AG09319 (cell line): ENCODE measurements at regions not wholly inside any gene's neighbourhood (a gene's known extent, or its start where the extent isn't known, plus 50 kb on each side); places are given as distances from the start of the nearest gene placed in this dataset.

ENCODE experiments used
- DNase-seq: peaks from one replicate; pipeline ENCODE4 v3.0.0-alpha.2; 2010; ENCODE audit warnings: low read depth; ENCODE audit errors: extremely low read depth
- TF ChIP-seq, protein P1 (sequence below): IDR thresholded peaks from 2 replicates; pipeline ENCODE4 v1.5.1; 2011; ENCODE audit warnings: low read depth, mild to moderate bottlenecking, inconsistent platforms, low read length, moderate library complexity

DNA sequence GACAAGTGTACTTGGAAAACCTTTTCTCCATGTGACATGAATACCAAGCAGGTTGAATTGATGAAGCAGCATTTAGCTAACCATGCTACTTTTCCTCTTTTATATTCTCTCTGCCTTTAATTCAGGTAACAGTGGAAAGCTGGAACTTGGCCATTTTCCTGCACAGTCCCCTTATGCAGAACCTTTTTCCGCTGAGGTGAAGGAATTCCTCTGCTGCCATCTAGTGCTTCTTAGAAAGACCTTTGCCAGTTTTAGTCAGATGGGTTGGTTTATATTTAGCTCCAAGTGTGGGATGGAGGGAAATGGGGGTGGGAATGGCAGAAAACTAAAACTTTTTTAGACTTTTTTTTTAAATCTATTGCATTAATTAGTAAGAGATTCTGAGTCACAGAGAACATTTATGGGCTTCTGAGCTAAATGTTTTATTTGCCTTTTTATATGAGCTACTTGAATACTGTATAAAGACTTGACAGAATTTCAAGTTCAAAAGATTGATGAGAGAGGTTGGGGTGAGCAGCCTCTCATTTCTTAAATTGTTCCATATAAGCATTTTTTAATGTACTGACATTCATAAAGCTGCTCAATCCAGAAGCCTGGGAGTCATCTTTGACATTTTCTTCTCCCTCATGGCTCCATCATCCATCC is 153.9 kb upstream of the ZC3H12C start:
- TF ChIP-seq, protein P1, sequence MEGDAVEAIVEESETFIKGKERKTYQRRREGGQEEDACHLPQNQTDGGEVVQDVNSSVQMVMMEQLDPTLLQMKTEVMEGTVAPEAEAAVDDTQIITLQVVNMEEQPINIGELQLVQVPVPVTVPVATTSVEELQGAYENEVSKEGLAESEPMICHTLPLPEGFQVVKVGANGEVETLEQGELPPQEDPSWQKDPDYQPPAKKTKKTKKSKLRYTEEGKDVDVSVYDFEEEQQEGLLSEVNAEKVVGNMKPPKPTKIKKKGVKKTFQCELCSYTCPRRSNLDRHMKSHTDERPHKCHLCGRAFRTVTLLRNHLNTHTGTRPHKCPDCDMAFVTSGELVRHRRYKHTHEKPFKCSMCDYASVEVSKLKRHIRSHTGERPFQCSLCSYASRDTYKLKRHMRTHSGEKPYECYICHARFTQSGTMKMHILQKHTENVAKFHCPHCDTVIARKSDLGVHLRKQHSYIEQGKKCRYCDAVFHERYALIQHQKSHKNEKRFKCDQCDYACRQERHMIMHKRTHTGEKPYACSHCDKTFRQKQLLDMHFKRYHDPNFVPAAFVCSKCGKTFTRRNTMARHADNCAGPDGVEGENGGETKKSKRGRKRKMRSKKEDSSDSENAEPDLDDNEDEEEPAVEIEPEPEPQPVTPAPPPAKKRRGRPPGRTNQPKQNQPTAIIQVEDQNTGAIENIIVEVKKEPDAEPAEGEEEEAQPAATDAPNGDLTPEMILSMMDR = peak; percentile 67
- peak; percentile 46 for DNase-seq

DNA sequence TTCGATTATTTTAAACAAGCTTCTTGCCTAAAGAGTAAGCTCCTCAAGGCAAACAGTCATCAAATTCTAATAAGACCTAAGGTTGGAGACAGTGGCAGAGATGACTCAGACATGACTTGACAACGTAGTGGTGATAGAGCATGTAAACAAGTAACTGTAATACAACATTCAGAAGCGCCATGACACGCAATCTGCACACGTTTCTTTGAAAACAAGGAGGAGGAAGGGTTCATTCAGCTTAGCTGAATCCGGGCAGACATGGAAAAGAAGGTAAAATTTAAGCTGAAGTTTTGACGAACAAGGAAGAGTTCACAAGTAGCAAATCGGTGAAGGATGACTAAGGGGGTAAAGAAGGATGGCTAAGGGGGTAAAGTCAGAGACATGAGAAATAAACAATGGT is 152.4 kb upstream of the ZC3H12C start:
- DNase-seq = peak; percentile 41

DNA sequence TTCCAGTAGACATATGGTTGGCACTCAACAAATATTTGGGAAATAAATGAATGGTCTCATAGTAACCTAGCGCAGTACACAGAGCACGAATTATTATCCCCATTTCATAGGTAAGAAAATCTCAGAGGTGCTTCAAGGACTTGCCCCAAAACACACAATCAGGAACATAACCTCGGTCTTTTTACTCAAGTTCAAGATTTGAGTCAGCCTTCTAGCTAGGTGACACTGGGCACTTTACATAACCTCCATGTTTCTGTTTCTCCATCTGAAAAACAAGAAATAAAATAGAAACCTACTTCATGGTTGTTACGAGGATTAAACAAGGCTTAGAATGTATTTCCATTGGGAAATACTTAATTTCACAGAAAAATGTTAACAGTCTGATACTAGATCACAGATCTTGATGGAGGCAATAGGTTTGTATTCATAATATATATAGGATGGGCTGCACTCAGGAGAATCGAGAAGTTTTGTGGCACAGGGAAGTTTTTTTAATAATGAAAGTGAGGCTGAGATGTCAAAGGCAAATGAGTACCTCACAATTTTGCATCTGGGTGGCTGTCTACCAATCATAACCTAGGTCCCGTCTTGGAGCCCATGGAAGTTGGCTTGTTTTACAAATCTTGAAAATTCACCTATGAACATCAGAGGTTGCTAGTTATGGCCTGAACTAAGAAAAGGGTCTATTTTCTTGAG is 147.4 kb upstream of the ZC3H12C start:
- TF ChIP-seq, protein P1 = no peak
- DNase-seq = no peak

More for the DNA sequence above, 152.4 kb upstream of the ZC3H12C start:
- TF ChIP-seq, protein P1 = no peak

DNA sequence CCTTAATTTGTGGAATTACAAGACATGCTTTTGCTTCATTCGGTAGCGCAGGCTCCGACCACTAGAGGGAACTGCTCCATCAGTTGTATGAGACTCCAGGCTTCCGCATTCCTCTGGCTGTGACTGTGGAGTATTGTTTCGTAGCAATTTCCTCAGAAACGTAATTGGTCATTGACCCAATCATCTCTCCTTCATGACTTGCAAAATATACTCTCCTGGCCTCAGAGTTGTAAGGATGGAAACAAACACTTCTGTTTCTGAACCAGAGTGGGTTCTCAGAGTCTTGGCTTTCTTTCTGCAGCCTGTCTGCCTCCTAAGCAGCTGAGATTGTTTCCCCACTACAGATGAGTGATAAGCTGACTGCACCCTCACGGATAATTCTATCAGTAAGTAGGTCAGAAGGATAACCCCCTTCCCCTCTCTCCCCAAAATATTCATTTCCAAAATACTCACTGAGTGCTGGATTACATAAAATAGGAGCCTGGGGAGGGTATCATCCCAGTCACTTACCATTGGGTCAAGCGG is 146.8 kb upstream of the ZC3H12C start:
- DNase-seq = peak; percentile 89
- TF ChIP-seq, protein P1 = peak; percentile 97

DNA sequence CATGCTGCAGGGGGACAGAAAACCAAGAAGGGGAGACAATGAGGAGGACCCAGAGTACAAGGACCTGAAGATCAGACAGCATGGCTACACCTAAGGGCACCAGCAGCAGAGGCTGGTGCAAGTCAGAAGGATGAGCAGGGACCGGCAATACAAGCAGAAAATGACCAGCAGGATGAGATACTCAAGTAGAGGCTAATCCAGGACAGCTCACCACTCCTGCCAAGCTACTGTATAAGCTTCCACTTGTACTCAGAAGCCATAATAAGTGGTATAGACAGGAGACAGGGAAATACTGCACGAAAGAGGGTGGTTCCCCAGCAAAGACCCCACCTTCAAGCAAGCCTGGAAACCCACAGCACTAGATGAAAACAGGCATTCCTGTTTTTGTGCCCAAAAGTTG is 138.7 kb upstream of the ZC3H12C start:
- DNase-seq = no peak
- TF ChIP-seq, protein P1 = no peak

DNA sequence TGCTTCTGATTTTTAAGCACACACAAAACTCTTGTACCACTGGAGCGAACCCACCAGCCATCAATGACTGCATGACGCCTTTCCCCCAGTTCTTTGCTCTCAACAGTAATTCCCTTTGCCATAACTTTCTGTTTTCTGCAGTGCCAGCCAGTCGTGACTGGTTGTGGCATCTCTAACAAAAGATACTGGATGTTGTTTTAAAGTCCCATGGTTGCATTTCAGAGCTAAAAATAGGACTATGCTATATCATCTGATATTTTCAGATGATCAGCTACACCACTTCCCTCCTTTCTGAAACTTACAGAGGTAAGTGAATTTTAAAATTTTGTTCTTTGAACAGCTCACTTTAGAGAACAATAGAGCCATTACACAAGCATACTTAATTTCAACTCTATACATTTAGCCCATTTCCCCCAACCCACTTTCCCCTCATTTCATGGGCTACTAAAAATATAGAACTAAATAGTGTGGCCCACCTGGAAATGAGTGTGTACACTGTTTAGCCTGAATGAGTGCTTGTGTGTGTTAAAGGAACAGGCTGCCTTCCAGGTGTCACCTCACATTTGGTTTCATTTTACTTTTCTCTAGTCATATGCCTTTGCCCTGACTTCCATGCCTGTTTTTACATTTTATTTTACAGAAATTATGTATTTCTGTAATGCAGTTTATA is 136.9 kb upstream of the ZC3H12C start:
- DNase-seq = no peak
- TF ChIP-seq, protein P1 = no peak

DNA sequence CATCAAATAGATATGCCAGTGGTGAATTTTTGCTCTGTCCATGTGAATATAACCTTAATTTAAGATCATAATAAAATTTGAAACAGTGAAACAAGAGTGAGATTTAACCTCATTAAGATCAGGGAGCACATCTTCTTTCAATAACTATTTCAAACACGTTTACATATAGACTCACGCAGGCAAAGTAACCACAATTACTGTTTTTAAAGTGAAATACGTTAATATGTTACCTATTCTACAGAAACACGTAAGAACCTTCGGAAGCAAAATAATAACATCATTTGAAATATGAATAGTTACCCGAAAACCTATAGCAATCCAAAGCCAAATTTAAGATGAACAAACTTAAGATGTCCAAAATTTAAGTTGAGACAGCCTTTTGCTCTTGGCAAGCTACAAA is 136.2 kb upstream of the ZC3H12C start:
- DNase-seq = no peak
- TF ChIP-seq, protein P1 = no peak
